ENCODE measurements at regions not wholly inside any gene's neighbourhood (a gene's known extent, or its start where the extent isn't known, plus 50 kb on each side); places are given as distances from the start of the nearest gene placed in this dataset.

GRCh38 chr7:8841171-8841570 is 407.8 kb downstream of the NXPH1 start:
- in situ Hi-C loops (cut with MboI; ENCODE audit: low sequenced_read_pairs): no loop called here
- Histone ChIP-seq H3K79me1 (ENCODE audit: low read depth in 1 of 2, low read length in 2 of 2) (no peaks in the 10 kb centered on the region), H4K5ac (ENCODE audit: low read depth, low read length) (no peak overlapping the region), H2BK5ac (ENCODE audit: low read depth, low read length, poor library complexity, severe bottlenecking) (no peak overlapping the region), H3K56ac (ENCODE audit: extremely low read depth, insufficient read depth, low read length) (no peak overlapping the region), H3K14ac (replicated peaks; ENCODE audit: low read depth, low read length) (no peak overlapping the region), H3K9me3 (ENCODE audit: control insufficient read depth, insufficient read depth, low read length) (0 out of 2 replicates have a peak, but pooled peaks cover 2% of the 10 kb centered on the region), H2BK20ac (ENCODE audit: low read depth, low read length) (no peak overlapping the region), H2AK9ac (replicated peaks; ENCODE audit: low read depth, low read length, poor library complexity) (no peak overlapping the region), H3K9me1 (ENCODE audit: insufficient read depth, low read length) (no peaks in the 10 kb centered on the region), H3K4me3 (ENCODE audit: insufficient read depth, low read depth, low read length) (no peak overlapping the region), H3K36me3 (ENCODE audit: control insufficient read depth, insufficient read depth, low read length) (no peaks in the 10 kb centered on the region), H3K4me2 (ENCODE audit: low read depth, low read length) (no peak overlapping the region), H4K20me1 (ENCODE audit: insufficient read depth, low read length) (no peaks in the 10 kb centered on the region), H3K18ac (ENCODE audit: low read depth, low read length) (no peak overlapping the region), H2BK15ac (ENCODE audit: low read depth, low read length) (no peak overlapping the region), H2BK120ac (ENCODE audit: low read depth, low read length) (no peak overlapping the region), H3K4me1 (ENCODE audit: control insufficient read depth, insufficient read depth, low read length) (no peaks in the 10 kb centered on the region), H4K8ac (ENCODE audit: low read depth in 2 of 2, low read length in 2 of 2) (no peak overlapping the region), H4K91ac (ENCODE audit: insufficient read depth, low read depth, low read length) (no peak overlapping the region), H2AK5ac (ENCODE audit: low read depth, low read length) (no peak overlapping the region), H2AFZ (replicated peaks; ENCODE audit: low read length, poor library complexity) (no peak overlapping the region), H3K27ac (ENCODE audit: insufficient read depth, low read length) (no peak overlapping the region), H3K23ac (ENCODE audit: low read depth, low read length) (no peak overlapping the region), H3K4ac (ENCODE audit: low read depth, low read length) (no peak overlapping the region), H3K9ac (ENCODE audit: low read depth, low read length) (no peak overlapping the region), H3K27me3 (ENCODE audit: control insufficient read depth, insufficient read depth, low read length) (no peaks in the 10 kb centered on the region)
- no TSS peak for BruUV-seq (replicated peaks)
- intact Hi-C loops (cut with micrococcal nuclease): no loop called here
- ATAC-seq (ENCODE audit: low read depth) (no peak), DNase-seq (no peak)
- TF ChIP-seq RCOR1 (IDR thresholded peaks at IDR 0.05; ENCODE audit: insufficient replicate concordance, low read length): no peak
- no peak for TF ChIP-seq BHLHE40 (IDR thresholded peaks at IDR 0.05; ENCODE audit: low read depth, low read length)
- ChIA-PET POLR2A (ENCODE audit: unreplicated experiment) (no interaction called here), CTCF (no interaction called here)
- dilution Hi-C loops (cut with HindIII; ENCODE audit: low sequenced_read_pairs, unreplicated experiment): no loop called here

Measured in IMR-90 (cell line).